Mucosa of gallbladder (tissue), 1 donor: ENCODE measurements at regions not wholly inside any gene's neighbourhood (a gene's known extent, or its start where the extent isn't known, plus 50 kb on each side); places are given as distances from the start of the nearest gene placed in this dataset.
"Not testable (repeated sequence)": the region's sequence is repeated elsewhere in the genome, so short reads cannot be mapped to it uniquely, and the experiment has no call there.

ENCODE experiments used
- DNase-seq: peaks from one replicate; pipeline ENCODE4 v3.0.0-alpha.2; 2020; ENCODE audit warnings: low spot score
- donor health status: DM: no; HTN: no; CAD: no.

DNA sequence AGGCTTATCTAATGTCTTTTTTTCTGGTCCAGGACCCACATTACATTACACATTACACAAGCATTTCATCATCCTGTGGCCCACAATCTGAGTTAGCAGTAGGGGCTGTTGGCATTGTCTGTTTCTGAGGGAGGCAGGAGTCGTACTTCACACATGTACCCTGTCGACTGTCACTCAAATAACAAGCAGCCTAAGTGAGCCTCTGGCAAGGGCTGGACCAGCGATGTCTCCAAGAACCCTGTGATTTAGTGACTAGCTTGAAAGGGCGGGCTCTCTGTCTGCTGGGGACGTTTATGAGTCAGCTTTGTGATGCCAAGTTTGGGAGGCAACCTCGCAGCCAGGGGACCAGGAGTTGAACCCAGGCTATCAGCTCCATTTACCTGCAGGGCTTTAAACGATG is 251.4 kb downstream of the HS3ST3B1 start:
- no peak for DNase-seq

- no peak for DNase-seq
These were observed 246.7 kb downstream of the HS3ST3B1 start for GRCh38 chr17:14547556-14547955.

DNA sequence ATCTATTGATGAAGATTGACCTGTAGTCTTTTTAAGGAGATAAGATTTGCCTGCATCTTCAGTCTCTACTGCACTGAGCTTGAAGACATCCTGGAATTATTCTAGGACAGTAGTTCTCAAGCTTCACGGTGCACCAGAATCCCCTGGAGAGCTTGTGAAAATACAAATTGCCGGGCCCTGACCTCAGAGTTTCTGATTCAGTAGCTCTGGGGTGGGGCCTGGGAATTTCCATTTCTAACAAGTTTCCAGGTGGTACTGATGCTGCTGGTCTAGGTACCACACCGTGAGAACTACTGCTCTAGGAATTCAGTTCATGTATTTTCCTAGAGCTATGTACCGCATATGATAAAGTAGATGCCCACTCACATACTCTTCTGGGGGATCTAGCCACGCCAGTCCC is 246.1 kb downstream of the HS3ST3B1 start:
- DNase-seq = no peak

GRCh38 chr17:14545156-14545906 is 244.4 kb downstream of the HS3ST3B1 start:
- DNase-seq = peak; percentile 37

GRCh38 chr17:14541714-14542113 is 240.8 kb downstream of the HS3ST3B1 start:
- DNase-seq = no peak

GRCh38 chr17:14539801-14540200 is 238.9 kb downstream of the HS3ST3B1 start:
- DNase-seq = no peak

DNA sequence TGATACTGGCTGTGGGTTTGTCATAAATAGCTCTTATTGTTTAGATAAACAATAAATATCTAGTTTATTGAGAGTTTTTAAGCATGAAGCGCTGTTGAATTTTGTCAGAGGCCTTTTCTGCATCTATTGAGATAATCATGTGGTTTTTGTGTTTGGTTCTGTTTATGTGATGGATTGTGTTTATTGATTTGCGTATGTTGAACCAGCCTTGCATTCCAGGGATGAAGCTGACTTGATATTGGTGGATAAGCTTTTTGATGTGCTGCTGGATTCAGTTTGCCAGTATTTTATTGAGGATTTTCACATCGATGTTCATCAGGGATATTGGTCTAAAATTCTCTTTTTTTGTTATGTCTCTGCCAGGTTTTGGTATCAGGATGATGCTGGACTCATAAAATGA is 231.4 kb downstream of the HS3ST3B1 start:
- not testable (repeated sequence) for DNase-seq

GRCh38 chr17:14525551-14526455 is 224.9 kb downstream of the HS3ST3B1 start:
- no peak for DNase-seq

DNA sequence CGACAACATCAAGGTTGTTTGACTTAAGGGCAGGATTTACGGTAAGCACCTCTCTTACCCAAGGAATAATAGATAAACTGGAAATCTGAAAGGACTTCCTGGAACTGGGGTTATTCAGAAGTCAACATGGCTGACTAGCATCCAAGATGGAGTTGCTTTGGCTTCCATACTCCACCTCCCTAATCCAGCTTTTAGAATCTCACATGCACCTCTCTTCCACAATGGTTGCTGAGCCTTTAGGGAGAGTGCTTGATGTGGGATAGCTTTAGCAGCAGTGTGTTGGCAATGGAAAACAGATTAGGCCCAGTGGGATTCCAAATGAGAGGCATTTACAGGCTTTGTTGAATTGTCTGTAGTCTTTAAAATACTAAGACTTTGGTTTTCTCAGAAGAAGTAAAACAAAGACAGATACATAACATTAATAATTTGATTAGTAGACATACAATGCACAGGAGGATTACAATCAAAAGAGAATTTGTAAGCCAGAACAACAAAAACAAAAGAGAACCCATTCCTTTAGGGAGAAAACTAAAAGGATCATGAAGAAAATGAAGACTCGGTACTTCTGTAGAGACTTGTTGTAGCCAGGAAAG is 222.0 kb downstream of the HS3ST3B1 start:
- DNase-seq = no peak

DNA sequence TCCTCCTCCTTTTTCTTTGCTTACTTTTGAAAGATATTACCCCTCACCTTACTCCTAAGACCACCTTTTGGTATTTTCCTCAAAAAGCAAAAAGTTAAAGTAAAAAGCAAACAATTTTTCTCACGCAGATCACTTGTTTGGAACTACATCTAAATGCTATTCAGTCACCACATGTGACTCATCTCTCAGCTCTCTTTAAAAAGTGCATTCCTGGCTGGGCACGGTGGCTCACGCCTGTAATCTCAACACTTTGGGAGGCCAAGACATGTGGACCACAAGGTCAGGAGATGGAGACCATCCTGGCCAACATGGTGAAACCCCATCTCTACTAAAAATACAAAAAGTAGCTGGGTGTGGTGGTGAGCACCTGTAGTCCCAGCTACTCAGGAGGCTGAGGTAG is 218.0 kb downstream of the HS3ST3B1 start:
- not testable (repeated sequence) for DNase-seq

- no peak for DNase-seq
These were observed 214.1 kb downstream of the HS3ST3B1 start for GRCh38 chr17:14514973-14515372.

DNA sequence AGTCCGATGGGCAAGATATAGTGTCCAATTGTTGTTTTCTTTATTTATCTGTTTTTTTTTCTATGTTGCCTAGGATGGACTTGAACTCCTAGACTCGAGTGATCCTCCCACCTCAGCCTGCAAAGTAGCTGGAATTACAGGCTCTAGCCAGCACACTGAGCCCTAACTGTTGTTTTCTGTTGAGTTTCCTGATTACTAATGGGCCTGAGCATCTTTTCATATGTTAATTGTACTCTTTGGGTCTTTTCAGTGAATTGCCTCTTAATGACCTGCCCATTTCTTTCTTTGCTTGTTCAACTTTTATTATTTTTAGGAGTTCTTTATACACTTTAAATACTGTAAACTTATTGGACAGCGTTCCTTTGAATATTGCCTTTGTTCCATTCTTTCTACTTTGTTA is 213.0 kb downstream of the HS3ST3B1 start:
- no peak for DNase-seq

DNA sequence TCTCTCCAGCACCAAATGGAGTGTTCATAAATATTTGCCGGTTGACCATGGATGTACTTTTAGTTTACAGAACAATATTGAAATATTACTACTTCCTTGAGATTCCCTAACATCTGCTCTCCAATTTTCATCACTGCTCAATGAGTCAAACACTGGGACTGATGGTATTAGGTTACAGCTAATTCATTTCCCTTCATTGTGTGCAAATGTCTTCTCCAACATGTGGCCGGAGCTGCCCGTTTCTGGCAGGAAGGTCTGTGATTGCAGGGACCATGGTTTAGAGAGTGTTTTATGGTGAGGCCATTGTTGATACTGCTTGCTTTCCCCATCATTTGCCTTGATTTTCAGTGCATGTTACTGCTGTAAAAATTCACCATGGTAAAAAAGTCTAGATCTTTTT is 209.3 kb downstream of the HS3ST3B1 start:
- no peak for DNase-seq

- DNase-seq = no peak
These were observed 207.3 kb downstream of the HS3ST3B1 start for GRCh38 chr17:14508156-14508555.

- no peak for DNase-seq
These were observed 205.5 kb downstream of the HS3ST3B1 start for GRCh38 chr17:14506364-14506763.

GRCh38 chr17:14505606-14506005 is 204.7 kb downstream of the HS3ST3B1 start:
- DNase-seq = no peak

- no peak for DNase-seq
These were observed 199.1 kb downstream of the HS3ST3B1 start for GRCh38 chr17:14499976-14500375.

DNA sequence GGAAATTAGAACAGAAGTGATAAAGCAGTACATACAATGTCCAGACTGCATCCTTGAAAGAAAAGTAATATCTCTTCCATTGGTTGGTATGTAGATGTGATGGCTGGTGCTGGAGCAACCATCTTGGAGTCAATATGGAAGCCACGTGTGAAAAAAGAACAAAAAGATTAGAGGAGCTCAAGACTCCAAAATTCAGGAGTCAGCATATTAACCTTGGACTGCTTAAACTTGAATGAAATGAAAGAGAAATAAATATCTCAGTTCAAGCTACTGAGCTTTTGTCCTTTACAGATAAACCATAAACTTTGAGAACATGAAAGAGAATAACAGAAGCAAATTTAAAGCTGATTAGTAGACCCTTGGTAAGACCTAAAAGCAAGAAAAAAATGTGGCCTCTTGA is 197.9 kb downstream of the HS3ST3B1 start:
- no peak for DNase-seq

DNA sequence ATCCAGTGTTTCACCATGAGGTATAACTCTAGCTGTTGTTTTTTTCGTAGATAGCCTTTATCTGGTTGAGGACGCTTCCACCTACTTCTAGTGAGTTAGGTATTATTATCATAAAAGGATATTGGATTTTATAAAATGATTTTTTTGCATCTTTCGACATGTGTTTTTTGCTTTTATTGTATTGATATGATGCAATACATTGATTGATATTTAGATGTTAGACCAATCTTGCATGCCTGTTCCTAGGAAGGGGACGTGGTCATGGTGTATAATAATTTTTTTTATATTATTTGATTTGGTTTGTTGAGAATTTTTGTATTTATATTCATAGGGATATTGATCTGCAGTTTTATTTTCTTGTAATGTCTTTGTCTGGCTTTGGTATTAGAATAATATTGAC is 193.3 kb downstream of the HS3ST3B1 start:
- no peak for DNase-seq

GRCh38 chr17:14489986-14490385 is 189.1 kb downstream of the HS3ST3B1 start:
- no peak for DNase-seq

- DNase-seq = no peak
These were observed 188.2 kb downstream of the HS3ST3B1 start for GRCh38 chr17:14488958-14489550.

- no peak for DNase-seq
These were observed 186.2 kb downstream of the HS3ST3B1 start for GRCh38 chr17:14487068-14487467.
